DMS53 treated with DMSO at 0.1 percent for 48 hours (cell line): ENCODE measurements at regions not wholly inside any gene's neighbourhood (a gene's known extent, or its start where the extent isn't known, plus 50 kb on each side); places are given as distances from the start of the nearest gene placed in this dataset.

Experiments
- DNase-seq: peaks from one replicate; lab custom pipeline; 2025; ENCODE audit not compliant: unreplicated experiment; lab: John Stamatoyannopoulos, UW

DNA sequence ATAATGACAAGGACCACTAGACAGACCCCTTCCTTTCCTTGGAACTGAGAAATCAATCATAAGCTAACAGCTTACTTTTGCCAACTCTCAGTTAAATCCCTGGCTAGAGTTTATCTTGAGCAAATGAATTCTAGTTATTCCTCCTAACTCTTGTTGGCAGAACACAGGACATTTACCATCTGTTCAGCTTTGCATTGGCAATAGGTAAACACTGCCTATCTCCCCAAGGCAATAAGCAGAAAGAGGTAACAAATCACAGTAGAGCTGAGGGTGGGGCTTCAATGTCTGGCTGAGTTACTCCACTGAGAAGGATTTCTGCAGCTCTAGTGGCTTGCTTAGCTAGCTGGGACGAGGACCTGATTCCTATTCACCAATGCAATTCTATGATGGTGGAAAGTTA, 503.3 kb upstream of the GRIA1 start:
- no peak for DNase-seq

DNA sequence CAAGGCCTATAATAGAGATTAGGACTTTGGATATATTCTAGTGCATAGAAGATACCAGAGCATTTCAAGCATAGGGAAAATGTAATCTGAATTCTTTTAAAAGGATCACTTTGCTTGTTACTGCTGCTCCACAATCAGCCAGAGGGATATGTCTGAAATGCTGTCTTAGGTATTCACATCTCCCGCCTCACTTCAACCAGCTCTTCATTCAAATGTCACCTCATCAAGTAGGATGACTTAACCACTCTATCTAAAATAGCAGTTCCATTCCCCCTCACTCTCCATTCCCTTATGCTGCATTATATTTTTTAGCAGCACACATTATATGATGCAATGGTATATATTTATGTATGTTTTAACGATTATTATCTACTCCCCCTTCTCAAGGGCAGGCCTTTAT, 500.3 kb upstream of the GRIA1 start:
- no peak for DNase-seq

DNA sequence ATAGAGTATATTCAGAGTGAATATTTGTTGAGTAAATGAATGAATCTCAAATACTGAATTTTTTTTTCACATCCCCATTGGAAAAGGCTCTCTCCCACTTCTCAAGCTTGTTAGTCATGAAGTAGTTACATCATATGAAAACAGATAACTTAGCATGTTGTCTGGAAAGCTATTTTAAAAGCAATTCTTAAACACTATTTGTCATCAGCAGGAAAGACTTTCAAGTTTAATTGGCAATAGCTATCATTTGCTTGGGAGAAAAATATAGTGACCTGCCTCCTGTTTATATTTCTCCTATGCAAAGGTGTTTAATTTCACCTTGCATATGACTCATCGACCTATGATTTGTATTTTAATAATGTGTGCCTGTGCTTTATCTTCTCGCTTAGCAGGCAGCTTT, 499.8 kb upstream of the GRIA1 start:
- peak; percentile 53 for DNase-seq

DNA sequence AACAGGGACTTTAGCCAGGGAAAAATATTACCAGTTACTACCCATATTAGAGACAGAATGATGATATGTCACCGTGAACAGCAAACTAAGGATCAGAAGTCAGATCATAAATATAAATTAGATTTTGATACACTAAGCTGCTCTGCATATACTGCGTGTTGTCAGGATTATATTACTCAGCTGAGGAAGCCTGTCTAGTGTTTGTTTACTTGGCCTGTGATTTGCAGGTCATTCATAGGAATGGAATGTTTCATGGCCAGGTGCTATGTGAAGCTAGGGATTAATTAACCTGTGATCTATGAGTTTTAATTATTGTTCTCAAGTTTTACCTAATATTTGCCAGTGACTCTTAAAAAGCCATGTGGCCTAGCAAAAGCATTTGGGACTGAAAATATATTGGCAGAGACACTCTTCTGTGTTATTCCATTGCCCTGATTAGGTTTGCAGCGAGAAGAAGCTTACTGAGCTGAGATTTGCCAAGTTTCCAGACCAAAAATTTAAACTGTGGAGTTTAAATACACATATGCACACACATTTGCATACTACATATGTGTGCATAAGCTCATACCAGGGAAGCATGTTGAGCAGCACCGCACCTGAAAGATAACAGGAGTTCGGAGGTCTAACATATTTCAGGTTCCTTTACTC, 496.3 kb upstream of the GRIA1 start:
- DNase-seq, result peak; percentile 47

DNA sequence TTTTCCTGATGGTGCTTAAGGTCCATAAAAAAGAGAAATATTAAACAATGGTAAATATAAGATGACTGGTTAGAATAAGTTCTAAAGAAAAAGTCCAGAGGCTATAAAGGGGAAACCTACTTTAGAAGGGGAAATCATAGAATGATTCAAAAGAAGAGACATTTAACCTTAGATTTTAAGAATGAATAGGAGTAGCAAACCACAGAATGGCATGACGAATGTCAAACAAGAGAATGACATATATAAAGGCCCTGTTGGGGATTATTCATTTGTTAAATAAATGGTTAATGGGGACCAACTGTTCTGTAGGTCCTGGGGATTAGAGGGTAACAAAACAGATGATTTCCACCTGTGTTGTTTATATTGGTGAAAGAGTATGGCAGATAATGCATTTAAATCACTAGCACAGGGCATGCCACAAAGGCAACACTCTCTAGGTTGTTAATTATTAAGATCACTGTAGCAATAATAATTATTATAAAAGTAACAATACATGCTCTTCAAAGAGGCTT, 495.2 kb upstream of the GRIA1 start:
- DNase-seq, result no peak

DNA sequence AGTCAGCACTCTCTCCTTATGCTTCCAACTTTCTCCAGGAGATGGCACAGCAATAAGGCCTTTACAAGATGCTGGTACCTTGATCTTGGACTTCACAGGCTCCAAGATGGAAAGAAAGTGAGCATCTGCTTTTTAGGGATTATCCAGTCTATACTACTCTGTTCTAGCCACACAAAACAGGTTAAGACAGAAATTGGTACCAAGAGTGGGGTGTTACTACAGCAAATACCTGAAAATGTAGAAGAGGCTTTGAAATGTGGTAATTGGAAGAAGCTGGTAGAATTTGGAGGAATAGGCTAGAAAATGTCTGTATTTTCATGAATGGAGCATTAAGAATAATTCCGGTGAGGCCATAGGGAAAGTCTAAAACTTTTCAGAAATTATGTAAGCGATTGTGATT, 484.8 kb upstream of the GRIA1 start:
- DNase-seq, result no peak

DNA sequence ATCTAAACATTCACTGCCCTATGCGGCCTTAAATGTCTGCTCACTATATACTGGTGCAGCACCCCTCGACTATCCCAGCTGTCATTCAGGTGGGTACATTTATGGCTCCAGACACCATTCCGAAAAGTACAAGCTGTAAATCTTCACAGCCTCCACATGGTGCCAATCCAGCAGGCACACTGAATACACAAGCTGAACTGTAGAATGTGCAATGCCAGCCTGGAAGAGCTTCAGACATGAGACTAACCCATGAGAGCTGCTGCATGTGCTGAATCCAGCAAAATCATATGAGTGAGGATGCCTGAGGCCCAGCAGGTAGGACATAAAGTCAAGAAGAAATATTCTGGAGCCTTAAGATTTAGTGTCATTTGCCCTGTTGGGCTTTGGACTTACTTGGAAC, 483.8 kb upstream of the GRIA1 start:
- DNase-seq, result no peak

DNA sequence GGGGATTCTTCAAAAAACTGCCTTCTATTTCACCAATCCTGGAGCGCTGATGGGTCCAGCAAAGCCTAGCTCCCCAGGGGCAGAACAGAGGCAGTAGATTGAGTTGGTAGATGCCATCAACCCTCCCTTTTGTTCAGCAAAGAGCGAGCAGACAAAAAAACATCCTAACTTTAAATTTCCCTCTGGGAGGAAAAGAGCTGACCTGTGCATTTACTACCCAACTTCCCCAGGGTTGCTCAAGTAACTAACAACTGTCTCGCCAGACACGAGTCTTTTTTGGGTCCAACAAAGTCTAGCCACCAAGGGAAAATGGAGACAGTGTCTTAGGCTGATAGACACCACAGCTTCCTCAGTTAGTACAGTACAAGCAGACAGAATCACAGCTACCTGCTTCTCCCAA, 476.3 kb upstream of the GRIA1 start:
- DNase-seq, result no peak

DNA sequence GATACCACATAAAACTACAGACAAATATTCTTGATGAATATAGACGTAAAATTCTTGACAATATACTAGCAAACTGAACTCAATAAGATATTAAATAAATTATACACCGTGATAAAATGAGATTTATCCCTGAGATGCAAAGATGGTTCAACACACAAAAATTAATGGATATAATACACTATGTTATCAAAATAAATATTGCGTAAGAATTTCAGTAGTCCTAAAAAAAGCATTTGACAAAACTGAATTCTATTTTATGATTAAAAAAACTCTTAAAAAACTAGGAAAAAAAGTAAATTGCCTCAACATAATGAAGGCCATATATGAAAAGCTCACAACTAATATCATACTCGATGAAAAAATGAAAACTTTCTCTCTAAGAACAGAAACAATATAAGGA, 472.3 kb upstream of the GRIA1 start:
- no peak for DNase-seq

DNA sequence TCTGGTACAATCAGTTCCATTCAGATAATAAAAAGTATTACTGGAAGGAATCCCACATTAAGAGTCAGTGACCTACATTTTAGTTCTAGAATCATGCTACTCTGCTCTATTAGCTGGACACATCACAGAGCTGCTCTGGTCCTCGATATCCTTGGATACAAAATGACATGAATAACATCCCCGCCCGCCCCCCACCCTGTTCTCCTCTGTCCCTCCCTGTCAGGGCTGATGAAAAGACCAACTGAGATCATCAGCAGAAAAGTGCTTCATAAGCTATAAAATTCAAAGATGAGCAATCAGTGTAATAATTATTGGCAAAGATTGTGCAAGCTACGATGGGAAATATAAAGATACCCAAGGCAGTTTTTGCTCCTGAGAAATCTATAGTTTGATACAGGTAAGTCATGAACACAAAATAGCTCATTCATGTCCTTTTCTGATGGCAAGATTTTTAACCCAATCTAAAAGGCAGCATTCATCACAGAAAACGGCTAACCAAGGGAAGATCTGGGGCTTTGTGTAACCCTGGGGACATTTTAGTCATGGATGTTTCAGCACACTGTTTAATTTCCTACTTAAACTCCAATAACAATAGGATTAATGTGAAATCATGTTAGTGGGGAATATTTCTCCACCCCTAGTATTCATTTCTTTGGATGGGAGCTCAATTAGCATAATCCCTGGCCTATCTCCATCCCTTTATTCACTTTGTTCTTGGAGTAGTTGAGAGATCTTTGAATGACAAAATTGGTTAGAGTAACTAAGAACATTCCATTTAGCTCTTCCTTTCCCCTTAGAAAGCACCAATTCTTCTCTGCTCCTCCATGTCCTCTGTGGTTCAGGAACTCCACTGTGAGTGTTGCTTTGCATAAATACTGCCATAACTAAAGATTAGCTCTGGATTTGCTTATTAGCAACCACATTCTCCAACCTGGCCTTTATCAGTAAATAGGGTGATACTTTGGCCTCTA, 459.4 kb upstream of the GRIA1 start:
- DNase-seq, result no peak

DNA sequence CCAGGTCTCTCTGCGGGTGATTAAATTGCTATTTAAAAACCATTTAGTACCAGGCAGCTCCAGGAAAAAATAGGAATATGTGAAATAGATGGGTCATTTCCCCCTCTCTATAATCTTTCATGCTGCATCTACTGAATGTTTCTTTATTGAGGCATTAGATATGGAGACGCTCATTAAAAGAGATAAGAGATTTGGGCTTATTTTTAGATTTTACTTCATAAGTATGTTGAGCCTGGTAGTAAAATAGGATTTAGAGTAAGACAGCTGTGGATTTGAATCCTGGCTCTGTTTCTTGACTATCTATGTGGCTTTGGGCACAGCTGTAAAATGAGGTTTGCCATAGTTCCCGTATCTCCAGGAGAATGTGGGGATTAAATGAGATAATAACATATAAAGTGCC, 451.0 kb upstream of the GRIA1 start:
- DNase-seq, result no peak

DNA sequence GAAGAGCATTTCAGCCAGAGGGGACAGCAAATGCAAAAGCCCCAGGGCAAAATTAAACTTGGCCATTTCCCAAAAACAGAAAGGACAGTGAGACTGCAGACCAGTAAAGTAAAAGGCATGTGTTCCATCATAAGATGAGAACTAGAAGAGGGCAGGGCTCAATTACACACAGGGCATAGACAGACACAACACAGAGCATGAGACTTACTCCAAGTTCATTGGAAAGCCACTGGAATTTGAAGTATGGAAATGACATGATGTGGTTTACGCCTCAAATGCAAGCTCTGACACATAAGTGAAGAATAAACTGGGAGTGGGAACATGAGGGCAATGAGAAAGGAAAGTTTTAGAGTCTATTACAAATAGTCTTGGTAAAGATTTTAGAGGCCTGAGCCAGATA, 446.6 kb upstream of the GRIA1 start:
- DNase-seq, result no peak

DNA sequence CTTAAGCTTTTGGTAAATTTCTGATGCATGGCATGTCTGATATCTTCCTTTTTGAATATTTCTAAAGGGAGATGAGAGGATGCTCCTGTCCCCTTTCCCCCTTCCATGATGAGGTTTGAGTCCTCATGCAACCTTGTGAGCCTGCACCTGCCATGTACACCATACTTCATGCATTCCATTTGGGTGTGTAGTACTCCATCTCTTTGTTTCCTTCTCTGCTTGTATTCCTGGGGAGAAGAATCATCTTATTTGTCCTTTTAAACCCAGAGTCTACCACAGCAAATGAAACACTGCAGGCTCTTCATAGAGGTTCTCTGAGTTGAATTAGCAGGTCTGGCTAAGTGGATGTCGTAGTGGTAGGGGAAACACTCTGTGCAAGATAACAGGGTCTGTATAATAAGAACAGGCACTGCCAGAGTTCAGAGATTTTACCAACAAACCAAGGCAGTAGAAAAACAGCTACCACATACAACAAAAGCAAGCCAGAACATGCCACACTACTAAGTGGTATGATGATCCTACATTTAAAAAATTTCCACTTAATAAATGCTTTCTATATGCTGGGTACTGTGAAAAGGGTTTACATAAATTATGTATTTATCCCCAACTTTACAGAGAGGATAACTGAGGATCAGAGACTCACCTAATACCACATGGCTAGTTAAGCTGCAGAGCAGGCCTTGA, 439.8 kb upstream of the GRIA1 start:
- DNase-seq, result no peak

DNA sequence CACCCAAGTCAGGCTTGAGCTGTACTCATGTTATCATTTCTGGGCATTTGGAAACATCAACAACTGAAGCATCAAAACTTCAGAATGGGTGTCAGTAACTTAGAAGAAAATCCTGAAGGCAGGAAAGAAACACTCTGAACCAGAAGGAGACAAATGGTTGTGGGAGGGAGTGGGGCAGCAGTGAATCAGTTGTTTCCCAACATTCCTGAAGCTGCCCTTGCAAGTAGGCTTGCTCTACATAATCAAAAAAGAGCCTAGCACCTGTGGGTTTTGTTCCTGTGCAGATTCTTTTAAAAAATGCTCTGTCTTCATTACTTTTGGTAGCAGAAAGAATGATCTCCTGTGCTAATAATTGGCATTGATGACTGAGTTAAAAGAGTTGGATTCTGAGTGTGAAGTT, 424.2 kb upstream of the GRIA1 start:
- no peak for DNase-seq

DNA sequence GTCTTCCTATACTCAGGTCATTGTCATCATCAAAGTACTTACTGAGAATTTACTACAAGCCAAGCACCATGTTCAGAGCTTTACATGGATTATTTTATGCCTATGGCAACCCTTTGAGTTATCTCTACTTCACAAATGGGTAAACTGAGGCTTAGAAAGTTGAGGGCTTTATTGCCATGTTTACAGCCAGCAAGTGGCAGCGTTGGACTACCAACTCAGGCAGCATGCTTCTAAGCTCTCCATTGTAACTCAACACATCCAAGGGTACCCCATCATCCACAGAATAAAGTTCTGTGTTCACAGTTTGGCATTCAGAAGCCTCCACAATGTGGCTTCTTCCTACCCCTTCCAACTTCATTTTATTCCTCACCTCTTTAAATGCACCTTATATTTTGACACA, 422.6 kb upstream of the GRIA1 start:
- no peak for DNase-seq

DNA sequence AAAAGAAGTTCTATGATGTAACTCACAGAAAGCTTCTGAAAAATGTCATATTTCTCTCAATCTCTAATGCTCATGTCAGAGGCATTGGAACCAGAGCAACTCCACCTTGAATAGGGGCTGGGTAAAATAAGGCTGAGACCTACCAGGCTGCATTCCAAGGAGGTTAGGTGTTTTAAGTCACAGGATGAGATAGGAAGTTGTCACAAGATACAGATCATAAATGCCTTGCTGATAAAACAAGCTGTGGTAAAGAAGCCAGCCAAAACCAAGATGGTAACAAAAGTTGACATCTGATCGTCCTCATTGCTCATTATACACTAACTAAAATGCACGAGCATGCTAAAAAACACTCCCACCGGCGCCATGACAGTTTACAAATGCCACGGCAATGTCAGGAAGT, 411.1 kb upstream of the GRIA1 start:
- DNase-seq, result no peak

DNA sequence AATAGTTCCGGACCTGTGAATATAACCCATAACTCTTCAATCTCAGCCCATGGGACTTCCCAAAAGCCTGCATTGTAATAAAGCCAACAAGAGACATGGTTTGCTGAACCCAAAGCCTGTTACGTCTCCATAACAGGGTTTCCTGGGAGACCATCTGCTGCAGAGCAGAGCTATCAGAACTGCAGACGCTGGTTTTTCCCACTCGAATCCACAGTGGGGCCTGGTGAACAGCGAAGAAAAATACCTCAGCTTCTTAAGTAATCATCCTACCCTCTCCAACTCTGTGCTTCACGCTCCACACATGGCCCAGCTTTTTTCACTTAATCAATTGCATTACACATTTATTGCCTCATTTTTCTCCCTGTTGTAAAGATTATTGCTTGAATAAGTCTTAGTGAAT, 409.5 kb upstream of the GRIA1 start:
- no peak for DNase-seq

DNA sequence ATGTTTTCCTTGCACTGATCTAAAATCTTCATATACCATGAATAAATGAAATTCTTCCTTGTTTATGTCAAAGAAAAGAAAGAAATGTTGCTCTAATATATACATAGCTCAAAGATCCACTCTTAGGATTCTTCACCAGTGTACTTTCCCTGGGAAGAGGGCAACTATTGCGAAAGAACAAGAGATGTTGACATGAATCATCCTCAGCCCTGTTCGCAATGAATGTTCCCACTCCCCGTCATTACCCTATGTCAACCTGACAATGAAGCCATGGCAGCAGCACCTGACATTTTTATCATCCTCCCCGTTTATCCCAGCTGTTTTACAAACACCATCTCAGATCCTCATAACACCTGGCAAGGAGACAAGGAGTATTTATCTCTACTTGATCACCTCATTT, 409.1 kb upstream of the GRIA1 start:
- DNase-seq, result peak; percentile 15

DNA sequence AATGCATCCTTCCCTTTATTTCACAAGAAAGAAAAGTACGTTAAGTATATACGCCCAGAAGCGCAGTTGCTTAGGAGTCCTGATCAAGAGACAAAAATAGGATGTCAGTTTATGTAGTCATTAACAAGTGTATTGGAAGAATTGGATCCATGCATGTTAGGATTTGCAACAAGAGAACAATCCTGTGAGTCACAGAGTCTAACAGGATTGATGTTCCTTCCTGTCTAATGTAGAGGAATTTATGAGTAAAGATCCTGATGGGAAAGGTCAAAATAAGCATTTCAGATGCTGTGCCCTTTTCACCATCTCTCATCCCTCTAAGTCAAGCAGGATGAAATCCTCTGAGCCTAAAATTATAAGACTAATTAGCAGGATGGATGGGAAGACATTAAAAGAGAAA, 406.0 kb upstream of the GRIA1 start:
- no peak for DNase-seq

DNA sequence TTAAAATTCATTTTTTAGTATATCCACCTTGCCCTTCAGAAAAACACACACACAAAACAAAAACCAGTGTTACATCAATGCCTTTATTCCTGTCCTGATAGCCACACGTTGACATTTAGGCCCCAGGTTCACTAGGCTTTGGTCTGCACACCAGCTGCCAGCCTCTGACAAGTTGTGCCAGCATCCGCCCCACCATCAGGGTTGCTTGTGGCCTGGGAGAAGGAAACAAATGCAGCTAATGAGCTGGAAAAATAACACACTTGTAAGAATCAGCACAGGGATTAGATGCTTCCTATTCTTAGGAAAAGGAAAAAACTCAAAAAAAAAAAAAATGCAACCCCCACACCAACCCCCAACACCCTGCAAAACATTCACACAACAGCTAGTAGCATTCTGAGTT, 404.0 kb upstream of the GRIA1 start:
- DNase-seq, result no peak

DNA sequence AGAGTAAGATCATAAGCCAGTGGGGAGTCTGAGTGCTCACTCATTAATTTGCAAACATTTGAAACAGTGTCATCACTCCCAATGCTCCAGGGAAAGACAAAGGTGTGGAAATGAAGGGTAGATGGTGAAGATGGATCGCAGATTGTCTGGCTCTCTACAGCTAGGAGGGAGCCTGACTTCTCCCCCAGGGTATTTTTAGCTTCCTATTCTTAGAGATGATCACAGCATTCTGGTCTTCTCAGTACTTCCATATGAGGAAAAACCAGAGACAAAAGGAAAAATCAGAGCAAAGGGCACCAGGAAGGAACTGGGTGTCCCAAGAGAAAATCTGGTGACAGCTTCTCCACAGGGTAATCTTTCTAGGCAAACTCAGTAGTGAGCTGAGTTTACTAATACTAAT, 401.9 kb upstream of the GRIA1 start:
- DNase-seq, result no peak

DNA sequence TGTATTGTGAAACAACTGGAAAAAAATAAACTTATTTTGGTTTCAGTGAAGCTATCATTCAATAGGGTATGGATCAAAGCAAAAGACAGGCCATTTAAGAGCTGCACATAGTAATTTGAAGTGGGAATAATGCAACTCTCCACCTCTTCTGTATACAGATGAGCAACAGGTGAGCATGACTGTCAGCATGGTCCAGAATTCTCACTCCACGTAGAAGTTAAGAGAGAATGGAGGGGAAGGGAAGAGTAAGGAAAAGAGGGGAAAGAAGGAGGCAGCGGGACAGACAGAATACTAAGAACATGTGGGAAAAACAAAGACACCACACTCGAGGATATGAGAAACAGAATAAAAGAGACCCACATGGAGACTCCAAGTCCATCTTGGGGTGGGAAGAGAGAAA, 396.1 kb upstream of the GRIA1 start:
- DNase-seq, result no peak
